ENCODE measurements at regions not wholly inside any gene's neighbourhood (a gene's known extent, or its start where the extent isn't known, plus 50 kb on each side); places are given as distances from the start of the nearest gene placed in this dataset.

DNA sequence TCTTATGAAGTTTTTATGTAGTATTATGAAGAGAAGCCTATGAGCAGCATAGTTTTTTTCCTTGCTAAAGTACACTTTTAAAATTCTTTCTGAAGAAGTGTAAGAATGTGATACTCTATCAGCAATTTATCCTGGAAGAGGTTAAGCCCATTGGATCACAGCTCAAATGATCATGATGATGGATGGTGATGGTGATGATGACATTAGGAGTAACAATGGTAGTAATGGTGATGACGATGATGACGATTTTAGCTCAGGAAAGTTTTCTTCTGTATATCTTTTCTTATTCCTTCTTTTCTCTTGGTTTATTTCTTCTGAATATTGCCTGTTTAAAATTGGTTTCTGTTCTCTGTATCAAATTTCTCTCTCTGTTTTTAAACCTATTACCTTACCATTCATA lies 262.9 kb upstream of the DUSP10 start:
- TF ChIP-seq, protein P1, sequence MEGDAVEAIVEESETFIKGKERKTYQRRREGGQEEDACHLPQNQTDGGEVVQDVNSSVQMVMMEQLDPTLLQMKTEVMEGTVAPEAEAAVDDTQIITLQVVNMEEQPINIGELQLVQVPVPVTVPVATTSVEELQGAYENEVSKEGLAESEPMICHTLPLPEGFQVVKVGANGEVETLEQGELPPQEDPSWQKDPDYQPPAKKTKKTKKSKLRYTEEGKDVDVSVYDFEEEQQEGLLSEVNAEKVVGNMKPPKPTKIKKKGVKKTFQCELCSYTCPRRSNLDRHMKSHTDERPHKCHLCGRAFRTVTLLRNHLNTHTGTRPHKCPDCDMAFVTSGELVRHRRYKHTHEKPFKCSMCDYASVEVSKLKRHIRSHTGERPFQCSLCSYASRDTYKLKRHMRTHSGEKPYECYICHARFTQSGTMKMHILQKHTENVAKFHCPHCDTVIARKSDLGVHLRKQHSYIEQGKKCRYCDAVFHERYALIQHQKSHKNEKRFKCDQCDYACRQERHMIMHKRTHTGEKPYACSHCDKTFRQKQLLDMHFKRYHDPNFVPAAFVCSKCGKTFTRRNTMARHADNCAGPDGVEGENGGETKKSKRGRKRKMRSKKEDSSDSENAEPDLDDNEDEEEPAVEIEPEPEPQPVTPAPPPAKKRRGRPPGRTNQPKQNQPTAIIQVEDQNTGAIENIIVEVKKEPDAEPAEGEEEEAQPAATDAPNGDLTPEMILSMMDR (IDR thresholded peaks at IDR 0.05 in 8 of 11, conservative IDR thresholded peaks at IDR 0.05 in 3 of 11), result no peak
- TF ChIP-seq POLR2AphosphoS5 (IDR thresholded peaks at IDR 0.05) (no peak), POLR2A (IDR thresholded peaks at IDR 0.05) (no peak)
